ENCODE measurements at regions not wholly inside any gene's neighbourhood (a gene's known extent, or its start where the extent isn't known, plus 50 kb on each side); places are given as distances from the start of the nearest gene placed in this dataset.

DNA sequence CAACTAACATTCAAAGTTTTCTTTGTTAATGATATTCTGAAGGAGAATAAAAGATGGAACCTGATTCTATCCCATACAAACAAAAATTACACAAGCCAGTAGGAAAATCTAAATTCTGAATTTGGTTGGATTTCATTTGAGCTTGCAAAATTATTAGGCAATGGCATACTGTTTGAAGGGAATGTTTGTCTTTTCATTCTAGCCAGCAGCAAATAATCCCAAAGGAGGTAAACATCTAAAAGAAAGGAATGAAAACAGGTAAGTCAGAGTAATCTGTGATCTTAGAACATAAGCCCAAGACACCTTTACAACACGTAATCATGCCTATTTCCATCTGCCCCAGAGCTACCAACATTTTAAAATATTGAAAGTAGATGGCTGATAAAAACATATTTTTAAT, 482.1 kb upstream of the CITED2 start:
- no peak overlapping the region for H3K4me3 ChIP-seq (ENCODE audit: insufficient read depth, low read length, poor library complexity, severe bottlenecking)
- no peaks in the 10 kb centered on the region for H3K27me3 ChIP-seq (ENCODE audit: low read length)
- H3F3A ChIP-seq (ENCODE audit: insufficient read depth), result no peaks in the 10 kb centered on the region
- H2AFZ ChIP-seq (ENCODE audit: low read depth, low read length, severe bottlenecking), result no peak overlapping the region
- H3K27ac ChIP-seq (ENCODE audit: low read depth, low read length), result no peak overlapping the region
- no peaks in the 10 kb centered on the region for H3K36me3 ChIP-seq (ENCODE audit: low read length)
- no peak overlapping the region for H3K9ac ChIP-seq (ENCODE audit: low read length)
- H4K20me1 ChIP-seq (ENCODE audit: low read depth, low read length), result no peaks in the 10 kb centered on the region
- no peak overlapping the region for H3K4me2 ChIP-seq (ENCODE audit: low read depth, low read length, poor library complexity, severe bottlenecking)
- H3K79me2 ChIP-seq (ENCODE audit: insufficient read depth, low read length), result no peaks in the 10 kb centered on the region
- H3K9me3 ChIP-seq (ENCODE audit: insufficient read depth, low read length), result no peaks in the 10 kb centered on the region
- no peaks in the 10 kb centered on the region for H3K9me2 ChIP-seq (replicated peaks; ENCODE audit: insufficient read depth, low read length)
- TF ChIP-seq EZH2phosphoT487 (conservative IDR thresholded peaks at IDR 0.05; ENCODE audit: low read length), result no peak
- TF ChIP-seq, protein P1, sequence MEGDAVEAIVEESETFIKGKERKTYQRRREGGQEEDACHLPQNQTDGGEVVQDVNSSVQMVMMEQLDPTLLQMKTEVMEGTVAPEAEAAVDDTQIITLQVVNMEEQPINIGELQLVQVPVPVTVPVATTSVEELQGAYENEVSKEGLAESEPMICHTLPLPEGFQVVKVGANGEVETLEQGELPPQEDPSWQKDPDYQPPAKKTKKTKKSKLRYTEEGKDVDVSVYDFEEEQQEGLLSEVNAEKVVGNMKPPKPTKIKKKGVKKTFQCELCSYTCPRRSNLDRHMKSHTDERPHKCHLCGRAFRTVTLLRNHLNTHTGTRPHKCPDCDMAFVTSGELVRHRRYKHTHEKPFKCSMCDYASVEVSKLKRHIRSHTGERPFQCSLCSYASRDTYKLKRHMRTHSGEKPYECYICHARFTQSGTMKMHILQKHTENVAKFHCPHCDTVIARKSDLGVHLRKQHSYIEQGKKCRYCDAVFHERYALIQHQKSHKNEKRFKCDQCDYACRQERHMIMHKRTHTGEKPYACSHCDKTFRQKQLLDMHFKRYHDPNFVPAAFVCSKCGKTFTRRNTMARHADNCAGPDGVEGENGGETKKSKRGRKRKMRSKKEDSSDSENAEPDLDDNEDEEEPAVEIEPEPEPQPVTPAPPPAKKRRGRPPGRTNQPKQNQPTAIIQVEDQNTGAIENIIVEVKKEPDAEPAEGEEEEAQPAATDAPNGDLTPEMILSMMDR (IDR thresholded peaks at IDR 0.05; ENCODE audit: insufficient read depth, low read length, poor library complexity, severe bottlenecking), result no peak

DNA sequence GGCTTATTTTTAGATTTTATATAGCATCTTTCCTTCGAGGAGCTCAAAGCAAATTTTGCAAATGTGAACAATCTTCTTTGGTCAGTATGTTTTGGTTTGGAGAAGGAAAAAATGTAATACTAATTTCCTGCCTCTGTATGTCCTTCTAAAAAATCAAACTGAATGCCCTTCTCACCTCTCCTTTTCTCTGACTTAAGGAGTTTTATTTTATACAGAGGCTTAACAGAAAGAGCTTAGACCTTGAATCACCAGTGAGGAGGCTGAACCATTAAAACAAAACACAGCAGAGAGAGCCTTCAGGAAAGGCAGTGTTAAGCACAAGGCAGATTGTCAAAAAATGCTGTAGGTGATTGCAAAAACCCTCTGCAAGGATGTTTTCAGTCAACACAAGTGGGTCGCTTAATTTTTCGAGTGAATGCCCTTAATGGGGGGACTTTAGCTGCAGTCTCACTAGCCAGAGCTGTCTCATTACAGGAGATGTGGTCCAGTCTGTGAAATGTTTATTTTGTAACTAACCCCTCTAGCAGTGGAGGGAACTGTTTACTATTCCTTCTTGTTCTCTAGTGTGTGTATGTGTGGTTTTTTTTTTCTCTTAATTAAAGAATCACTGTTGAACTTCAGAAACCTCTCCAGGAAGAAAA, 481.3 kb upstream of the CITED2 start:
- no peak overlapping the region for H3K27ac ChIP-seq (ENCODE audit: low read depth, low read length)
- H3K36me3 ChIP-seq (ENCODE audit: low read length), result no peaks in the 10 kb centered on the region
- no peaks in the 10 kb centered on the region for H4K20me1 ChIP-seq (ENCODE audit: low read depth, low read length)
- TF ChIP-seq EZH2phosphoT487 (conservative IDR thresholded peaks at IDR 0.05; ENCODE audit: low read length), result no peak
- TF ChIP-seq, protein P1 (IDR thresholded peaks at IDR 0.05; ENCODE audit: insufficient read depth, low read length, poor library complexity, severe bottlenecking), result no peak
- H2AFZ ChIP-seq (ENCODE audit: low read depth, low read length, severe bottlenecking), result no peak overlapping the region
- H3K79me2 ChIP-seq (ENCODE audit: insufficient read depth, low read length), result no peaks in the 10 kb centered on the region
- H3K4me2 ChIP-seq (ENCODE audit: low read depth, low read length, poor library complexity, severe bottlenecking), result no peak overlapping the region
- H3F3A ChIP-seq (ENCODE audit: insufficient read depth), result no peaks in the 10 kb centered on the region
- H3K4me3 ChIP-seq (ENCODE audit: insufficient read depth, low read length, poor library complexity, severe bottlenecking), result no peak overlapping the region
- no peaks in the 10 kb centered on the region for H3K27me3 ChIP-seq (ENCODE audit: low read length)
- no peak overlapping the region for H3K9ac ChIP-seq (ENCODE audit: low read length)
- no peaks in the 10 kb centered on the region for H3K9me3 ChIP-seq (ENCODE audit: insufficient read depth, low read length)
- no peaks in the 10 kb centered on the region for H3K9me2 ChIP-seq (replicated peaks; ENCODE audit: insufficient read depth, low read length)

DNA sequence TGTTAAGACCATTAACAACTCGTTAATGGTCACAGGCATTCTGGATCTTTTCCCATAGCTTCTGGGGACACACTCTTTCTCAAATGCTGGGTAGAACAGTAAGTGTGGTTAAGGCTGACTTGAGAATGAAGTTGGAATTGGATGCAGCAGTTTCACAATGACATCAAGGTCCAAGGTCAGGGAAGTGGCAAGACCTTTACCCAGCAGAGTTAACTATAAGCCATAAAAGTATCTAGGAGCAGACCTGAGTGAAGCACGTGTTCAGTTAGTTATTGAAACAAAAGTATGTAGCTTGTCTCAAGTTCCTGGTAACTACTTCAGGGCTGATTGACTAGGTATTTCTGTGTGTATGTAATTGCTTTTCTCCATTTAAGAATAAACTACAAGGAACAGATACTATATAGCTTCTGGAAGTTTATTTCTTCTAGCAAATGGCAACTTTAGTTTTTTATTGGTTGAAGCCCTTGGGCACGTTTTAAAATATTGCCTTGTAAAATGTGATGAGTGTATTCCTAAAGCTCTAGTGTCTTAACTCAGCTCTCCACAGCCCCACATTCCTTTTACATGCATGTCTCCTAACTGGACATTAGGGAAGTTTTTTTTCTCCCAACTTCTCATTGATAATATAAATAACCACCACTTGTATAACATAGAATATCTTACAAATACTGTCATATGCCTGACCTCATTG, 479.0 kb upstream of the CITED2 start:
- TF ChIP-seq EZH2phosphoT487 (conservative IDR thresholded peaks at IDR 0.05; ENCODE audit: low read length), result no peak
- TF ChIP-seq, protein P1 (IDR thresholded peaks at IDR 0.05; ENCODE audit: insufficient read depth, low read length, poor library complexity, severe bottlenecking), result no peak
- no peaks in the 10 kb centered on the region for H3F3A ChIP-seq (ENCODE audit: insufficient read depth)
- H3K27ac ChIP-seq (ENCODE audit: low read depth, low read length), result no peak overlapping the region
- H3K36me3 ChIP-seq (ENCODE audit: low read length), result no peaks in the 10 kb centered on the region
- no peaks in the 10 kb centered on the region for H3K79me2 ChIP-seq (ENCODE audit: insufficient read depth, low read length)
- no peak overlapping the region for H2AFZ ChIP-seq (ENCODE audit: low read depth, low read length, severe bottlenecking)
- no peaks in the 10 kb centered on the region for H3K9me3 ChIP-seq (ENCODE audit: insufficient read depth, low read length)
- no peaks in the 10 kb centered on the region for H4K20me1 ChIP-seq (ENCODE audit: low read depth, low read length)
- H3K9me2 ChIP-seq (replicated peaks; ENCODE audit: insufficient read depth, low read length), result no peaks in the 10 kb centered on the region
- no peak overlapping the region for H3K4me3 ChIP-seq (ENCODE audit: insufficient read depth, low read length, poor library complexity, severe bottlenecking)
- H3K4me2 ChIP-seq (ENCODE audit: low read depth, low read length, poor library complexity, severe bottlenecking), result no peak overlapping the region
- no peak overlapping the region for H3K9ac ChIP-seq (ENCODE audit: low read length)
- H3K27me3 ChIP-seq (ENCODE audit: low read length), result no peaks in the 10 kb centered on the region
